ENCODE measurements at regions not wholly inside any gene's neighbourhood (a gene's known extent, or its start where the extent isn't known, plus 50 kb on each side); places are given as distances from the start of the nearest gene placed in this dataset.

DNA sequence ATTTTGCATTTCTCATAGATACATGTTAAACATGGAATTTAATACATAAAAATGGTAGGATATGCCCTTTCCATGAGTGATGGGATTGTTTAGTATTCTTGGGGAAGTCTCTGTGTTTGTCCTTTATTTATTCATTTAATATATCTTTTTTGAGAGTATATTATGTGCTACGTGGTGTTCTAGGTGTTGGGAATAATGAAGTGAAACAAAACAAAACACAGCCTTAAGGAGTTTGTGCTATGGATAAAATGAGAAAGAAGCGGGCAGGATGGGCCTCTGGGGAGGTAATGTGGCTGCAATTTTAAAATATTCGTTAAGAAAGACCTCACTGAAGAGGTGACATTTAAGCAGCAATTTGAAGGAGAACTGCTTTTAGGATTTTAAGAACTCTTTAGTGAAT lies 851.5 kb downstream of the MAFB start:
- ATAC-seq (no peak), DNase-seq (no peak)
- 65 to 70% methylated on average over 3 of the region's 3 CpGs for WGBS, 2 donors
- Histone ChIP-seq H3K4me3 (no peak overlapping the region), H3K9me3 (no peaks in the 10 kb centered on the region), H3K27me3 (no peaks in the 10 kb centered on the region), H3K36me3 (replicated peaks in 1 of 2; ENCODE audit: insufficient read depth in 1 of 2, low read depth in 2 of 2) (no peaks in the 10 kb centered on the region), H3K4me1 (no peaks in the 10 kb centered on the region), H3K27ac (no peak overlapping the region)
- intact Hi-C loops (cut with DNase I): no loop called here
- TF ChIP-seq CTCF (IDR thresholded peaks at IDR 0.05): no peak
- no peak for TF ChIP-seq POLR2A (IDR thresholded peaks at IDR 0.05)

- WGBS, 2 donors: 66 to 69% methylated on average over 7 of the region's 7 CpGs
- H3K36me3 ChIP-seq (replicated peaks in 1 of 2; ENCODE audit: insufficient read depth in 1 of 2, low read depth in 2 of 2): no peaks in the 10 kb centered on the region
- ATAC-seq (no peak), DNase-seq (peak in 3 of 4 donors; percentile 47 to 59 (median 52))
- intact Hi-C loops (cut with DNase I): no loop called here
- H3K27me3 ChIP-seq: no peaks in the 10 kb centered on the region
- no peak for TF ChIP-seq CTCF (IDR thresholded peaks at IDR 0.05)
- TF ChIP-seq POLR2A (IDR thresholded peaks at IDR 0.05): no peak
- no peaks in the 10 kb centered on the region for H3K9me3 ChIP-seq
- H3K4me1 ChIP-seq: no peaks in the 10 kb centered on the region
- H3K4me3 ChIP-seq: no peak overlapping the region
- H3K27ac ChIP-seq: no peak overlapping the region
These were observed 853.8 kb downstream of the MAFB start for GRCh38 chr20:39835130-39835842.

DNA sequence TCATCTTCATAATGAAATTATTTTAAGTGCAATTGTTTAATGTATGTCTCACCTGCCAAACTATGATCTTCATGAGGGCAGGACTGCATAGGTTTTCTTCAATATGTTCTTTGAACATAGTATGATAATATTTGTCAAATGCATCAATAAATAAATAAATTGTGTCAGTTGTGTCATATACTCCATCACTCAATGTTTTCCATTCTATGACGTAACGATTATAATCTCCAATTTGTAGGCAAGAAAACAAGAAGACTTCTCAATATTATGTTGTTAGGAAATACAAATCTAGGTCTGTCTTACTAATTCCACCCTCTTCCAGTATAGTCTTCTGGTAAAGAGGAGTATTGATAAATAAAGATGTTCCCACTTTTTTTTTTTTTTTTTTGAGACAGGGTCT lies 858.1 kb downstream of the MAFB start:
- WGBS, 2 donors: 82 to 83% methylated on average over 2 of the region's 2 CpGs
- no peak for ATAC-seq

GRCh38 chr20:39829661-39830060 lies 859.4 kb downstream of the MAFB start:
- Histone ChIP-seq H3K9me3 (no peaks in the 10 kb centered on the region), H3K4me1 (no peaks in the 10 kb centered on the region), H3K36me3 (replicated peaks in 1 of 2; ENCODE audit: insufficient read depth in 1 of 2, low read depth in 2 of 2) (no peaks in the 10 kb centered on the region), H3K27ac (no peak overlapping the region), H3K4me3 (no peak overlapping the region), H3K27me3 (no peaks in the 10 kb centered on the region)
- intact Hi-C loops (cut with DNase I): no loop called here
- ATAC-seq: no peak
- 27 to 57% methylated on average over 3 of the region's 3 CpGs for WGBS, 2 donors
- TF ChIP-seq POLR2A (IDR thresholded peaks at IDR 0.05) (no peak), CTCF (IDR thresholded peaks at IDR 0.05) (no peak)
- DNase-seq: no peak

More for the DNA sequence above, 858.1 kb downstream of the MAFB start:
- Histone ChIP-seq H3K4me3 (no peak overlapping the region), H3K27me3 (no peaks in the 10 kb centered on the region), H3K9me3 (no peaks in the 10 kb centered on the region), H3K36me3 (replicated peaks in 1 of 2; ENCODE audit: insufficient read depth in 1 of 2, low read depth in 2 of 2) (no peaks in the 10 kb centered on the region), H3K4me1 (no peaks in the 10 kb centered on the region), H3K27ac (no peak overlapping the region)
- intact Hi-C loops (cut with DNase I): no loop called here
- no peak for DNase-seq
- no peak for TF ChIP-seq POLR2A (IDR thresholded peaks at IDR 0.05)
- TF ChIP-seq CTCF (IDR thresholded peaks at IDR 0.05): no peak

DNA sequence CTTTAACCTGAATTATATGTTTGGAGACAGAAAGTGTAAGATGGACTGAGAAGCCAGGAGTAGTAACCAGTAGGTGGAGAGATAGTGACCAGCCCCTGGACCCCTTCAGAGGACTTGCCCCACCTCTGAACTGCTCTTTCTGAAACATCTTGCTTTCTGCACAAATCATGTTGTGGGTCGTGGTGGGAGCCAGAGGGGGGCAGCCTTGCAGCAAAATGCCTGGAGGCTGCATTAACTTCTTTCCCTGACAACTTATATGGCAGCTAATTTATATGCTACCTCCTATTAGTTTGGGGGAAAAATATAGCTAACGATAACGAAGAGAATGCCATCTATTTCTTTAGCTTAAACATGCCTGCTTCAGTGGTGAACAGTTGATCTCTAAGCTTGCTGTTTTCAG lies 859.8 kb downstream of the MAFB start:
- ATAC-seq (no peak), DNase-seq (no peak)
- Histone ChIP-seq H3K9me3 (no peaks in the 10 kb centered on the region), H3K27ac (no peak overlapping the region), H3K4me3 (no peak overlapping the region), H3K4me1 (no peaks in the 10 kb centered on the region), H3K27me3 (no peaks in the 10 kb centered on the region), H3K36me3 (replicated peaks in 1 of 2; ENCODE audit: insufficient read depth in 1 of 2, low read depth in 2 of 2) (no peaks in the 10 kb centered on the region)
- no peak for TF ChIP-seq CTCF (IDR thresholded peaks at IDR 0.05)
- 26 to 39% methylated on average over 3 of the region's 3 CpGs for WGBS, 2 donors
- intact Hi-C loops (cut with DNase I): no loop called here

Data from body of pancreas (tissue), 4 donors.